MCF 10A (cell line): ENCODE measurements at regions not wholly inside any gene's neighbourhood (a gene's known extent, or its start where the extent isn't known, plus 50 kb on each side); places are given as distances from the start of the nearest gene placed in this dataset.

Experiments
- BruUV-seq: library from RNA; stranded (reverse); fragments of 400-500 nt; replicated peaks from 2 replicates; lab custom pipeline; 2021; lab: Mats Ljungman, UMichigan
- CTCF ChIA-PET: fragments of 300-600 bp; sonication (Branson Sonifier 250); formaldehyde crosslinking; extraction: SDS; loops from one replicate; lab custom pipeline; 2021; ENCODE audit warnings: antibody characterized with exemption, inconsistent platforms; lab: Yijun Ruan, JAX
- POLR2A ChIA-PET: fragments of 300-600, 350-650 bp; sonication (Branson Sonifier 250); formaldehyde crosslinking; extraction: SDS; loops from one replicate; lab custom pipeline; 2020; ENCODE audit warnings: antibody characterized with exemption, inconsistent platforms; lab: Yijun Ruan, JAX
- DNase-seq: peaks from one replicate; pipeline ENCODE4 v3.0.0-alpha.2; 2018; ENCODE audit not compliant: unreplicated experiment
- H3K27ac Mint-ChIP-seq: one replicate; pipeline ENCODE4 v1.8.0; 2022; ENCODE audit warnings: mild to moderate bottlenecking, low read depth, mixed read lengths; ENCODE audit not compliant: unreplicated experiment
- H3K27me3 Mint-ChIP-seq: one replicate; pipeline ENCODE4 v1.8.0; 2022; ENCODE audit warnings: mixed read lengths; ENCODE audit not compliant: insufficient read depth, unreplicated experiment
- H3K36me3 Mint-ChIP-seq: one replicate; pipeline ENCODE4 v1.8.0; 2022; ENCODE audit warnings: mild to moderate bottlenecking, moderate library complexity, mixed read lengths; ENCODE audit not compliant: insufficient read depth, unreplicated experiment
- H3K4me1 Mint-ChIP-seq: one replicate; pipeline ENCODE4 v1.8.0; 2022; ENCODE audit warnings: mixed read lengths; ENCODE audit not compliant: insufficient read depth, unreplicated experiment
- H3K4me3 Mint-ChIP-seq: one replicate; pipeline ENCODE4 v1.8.0; 2022; ENCODE audit warnings: mild to moderate bottlenecking, moderate library complexity, mixed read lengths; ENCODE audit not compliant: unreplicated experiment
- H3K9me3 Mint-ChIP-seq: one replicate; pipeline ENCODE4 v1.8.0; 2022; ENCODE audit warnings: mixed read lengths; ENCODE audit not compliant: unreplicated experiment
- intact Hi-C: fragments of 100-400 bp; cut with micrococcal nuclease; formaldehyde crosslinking; loops from 2 replicates; pipeline ENCODE4 v1.14.1; 2022
- TF ChIP-seq, protein P1 (sequence below): fragments of 200-600 bp; IDR thresholded peaks from one replicate; pipeline ENCODE4 v1.8.0; 2022; ENCODE audit warnings: antibody characterized with exemption, mild to moderate bottlenecking; ENCODE audit not compliant: unreplicated experiment

DNA sequence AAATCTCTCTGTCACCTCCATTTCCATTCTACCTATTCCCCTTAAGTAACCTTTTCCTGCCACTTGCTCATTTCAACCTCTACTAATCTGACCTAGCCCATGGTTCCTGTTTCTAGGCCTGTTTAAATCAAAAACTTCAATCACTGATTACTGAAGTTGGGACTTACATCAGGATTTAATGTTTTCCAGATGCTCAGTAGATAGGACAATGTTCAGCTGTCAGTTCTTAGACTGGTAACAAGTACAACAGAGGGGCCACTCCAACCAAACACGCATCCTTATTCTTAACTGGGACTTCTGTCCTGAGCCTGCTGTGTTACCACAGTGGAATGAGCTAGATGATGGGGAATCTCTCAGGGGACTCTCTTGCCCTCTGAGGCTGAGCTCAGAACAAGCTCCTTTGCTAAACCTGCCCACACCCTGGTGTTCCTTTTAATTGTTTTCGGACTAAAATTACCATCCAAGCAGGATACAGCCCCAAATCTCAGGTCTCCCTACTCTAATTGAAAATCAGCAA is 974.6 kb downstream of the TTLL7 start:
- Mint-ChIP-seq H3K9me3 (peaks cover 7% of the 10 kb centered on the region), H3K4me1 (no peaks in the 10 kb centered on the region), H3K27me3 (no peaks in the 10 kb centered on the region), H3K4me3 (no peak overlapping the region), H3K27ac (no peak overlapping the region), H3K36me3 (peaks cover 7% of the 10 kb centered on the region)
- POLR2A ChIA-PET: no interaction called here
- TF ChIP-seq, protein P1, sequence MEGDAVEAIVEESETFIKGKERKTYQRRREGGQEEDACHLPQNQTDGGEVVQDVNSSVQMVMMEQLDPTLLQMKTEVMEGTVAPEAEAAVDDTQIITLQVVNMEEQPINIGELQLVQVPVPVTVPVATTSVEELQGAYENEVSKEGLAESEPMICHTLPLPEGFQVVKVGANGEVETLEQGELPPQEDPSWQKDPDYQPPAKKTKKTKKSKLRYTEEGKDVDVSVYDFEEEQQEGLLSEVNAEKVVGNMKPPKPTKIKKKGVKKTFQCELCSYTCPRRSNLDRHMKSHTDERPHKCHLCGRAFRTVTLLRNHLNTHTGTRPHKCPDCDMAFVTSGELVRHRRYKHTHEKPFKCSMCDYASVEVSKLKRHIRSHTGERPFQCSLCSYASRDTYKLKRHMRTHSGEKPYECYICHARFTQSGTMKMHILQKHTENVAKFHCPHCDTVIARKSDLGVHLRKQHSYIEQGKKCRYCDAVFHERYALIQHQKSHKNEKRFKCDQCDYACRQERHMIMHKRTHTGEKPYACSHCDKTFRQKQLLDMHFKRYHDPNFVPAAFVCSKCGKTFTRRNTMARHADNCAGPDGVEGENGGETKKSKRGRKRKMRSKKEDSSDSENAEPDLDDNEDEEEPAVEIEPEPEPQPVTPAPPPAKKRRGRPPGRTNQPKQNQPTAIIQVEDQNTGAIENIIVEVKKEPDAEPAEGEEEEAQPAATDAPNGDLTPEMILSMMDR: no peak
- CTCF ChIA-PET: no interaction called here
- no peak for DNase-seq
- intact Hi-C loops: no loop called here
- BruUV-seq: no TSS peak

DNA sequence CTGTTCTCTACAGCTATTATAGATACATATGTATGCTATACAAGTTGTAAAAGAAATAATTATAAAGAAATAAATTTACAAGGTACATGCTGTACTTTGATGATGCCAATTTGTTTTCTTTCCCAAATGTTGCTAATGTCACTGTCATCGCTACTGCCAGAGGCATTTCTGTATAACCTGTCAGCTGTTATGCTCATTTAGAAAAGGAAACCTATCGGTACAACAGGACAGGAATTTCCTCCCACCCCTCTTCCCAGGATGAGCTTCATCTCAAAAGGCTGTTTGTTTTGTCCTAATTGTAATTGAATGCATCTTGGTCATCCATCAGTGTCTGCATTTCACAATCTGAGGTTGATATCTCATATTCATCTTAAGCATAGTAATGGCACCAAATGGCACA is 975.7 kb downstream of the TTLL7 start:
- H3K36me3 Mint-ChIP-seq: peaks cover 7% of the 10 kb centered on the region
- no peak overlapping the region for H3K27ac Mint-ChIP-seq
- intact Hi-C loops: no loop called here
- H3K4me3 Mint-ChIP-seq: no peak overlapping the region
- no peaks in the 10 kb centered on the region for H3K4me1 Mint-ChIP-seq
- CTCF ChIA-PET: interaction anchor here (0.5 to 0.7 kb wide), 2 partner anchors 536 to 646 kb away, joined by 3 to 4 read pairs; no protein-coding TSS in a partner anchor
- DNase-seq: no peak
- no peaks in the 10 kb centered on the region for H3K27me3 Mint-ChIP-seq
- no TSS peak for BruUV-seq
- H3K9me3 Mint-ChIP-seq: peaks cover 7% of the 10 kb centered on the region
- TF ChIP-seq, protein P1: no peak
- POLR2A ChIA-PET: no interaction called here

DNA sequence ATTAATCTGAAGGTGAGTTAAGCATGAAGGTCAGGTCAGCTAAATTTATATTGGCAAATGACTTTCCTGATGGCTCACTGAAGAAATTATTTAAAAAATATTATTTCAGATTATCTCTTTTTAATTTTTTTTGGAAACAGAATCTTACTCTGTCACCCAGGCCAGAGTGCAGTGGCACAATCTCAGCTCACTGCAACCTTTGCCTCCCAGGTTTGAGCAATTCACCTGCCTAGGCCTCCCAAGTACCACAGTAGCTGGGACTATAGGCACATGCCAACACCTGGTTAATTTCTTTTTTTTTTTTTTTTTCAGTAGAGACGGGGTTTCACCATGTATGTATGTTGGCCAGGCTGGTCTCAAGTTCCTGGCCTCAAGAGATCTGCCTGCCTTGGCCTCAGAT is 976.7 kb downstream of the TTLL7 start:
- ChIA-PET CTCF (no interaction called here), POLR2A (no interaction called here)
- H3K27me3 Mint-ChIP-seq: no peaks in the 10 kb centered on the region
- TF ChIP-seq, protein P1: no peak
- no peaks in the 10 kb centered on the region for H3K4me1 Mint-ChIP-seq
- intact Hi-C loops: no loop called here
- BruUV-seq: no TSS peak
- no peak overlapping the region for H3K27ac Mint-ChIP-seq
- H3K4me3 Mint-ChIP-seq: no peak overlapping the region
- peaks cover 7% of the 10 kb centered on the region for H3K36me3 Mint-ChIP-seq
- DNase-seq: no peak
- peaks cover 7% of the 10 kb centered on the region for H3K9me3 Mint-ChIP-seq

DNA sequence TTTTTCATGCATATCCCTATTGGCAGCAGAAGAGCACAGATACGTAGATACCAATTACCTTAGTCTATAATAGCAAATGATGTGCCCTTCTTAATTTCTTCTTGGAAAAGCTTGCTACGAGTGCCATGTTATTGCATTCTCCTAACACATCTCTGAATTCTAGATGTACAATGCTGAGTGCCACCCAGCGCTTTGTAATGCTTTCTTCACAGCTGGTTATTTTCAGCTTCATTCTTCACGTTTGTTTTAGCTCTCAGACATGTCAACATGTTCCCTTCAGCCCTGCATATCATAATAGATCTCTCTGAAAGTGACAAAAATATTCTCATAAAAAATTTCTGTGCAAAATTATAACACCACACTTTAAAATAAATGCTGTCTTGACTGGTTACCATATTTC is 981.2 kb downstream of the TTLL7 start:
- TF ChIP-seq, protein P1: no peak
- no TSS peak for BruUV-seq
- Mint-ChIP-seq H3K4me3 (no peak overlapping the region), H3K27me3 (no peaks in the 10 kb centered on the region), H3K36me3 (no peaks in the 10 kb centered on the region), H3K4me1 (no peaks in the 10 kb centered on the region), H3K27ac (no peak overlapping the region), H3K9me3 (peaks cover 7% of the 10 kb centered on the region)
- ChIA-PET CTCF (no interaction called here), POLR2A (no interaction called here)
- no peak for DNase-seq
- intact Hi-C loops: no loop called here
